ENCODE measurements at regions not wholly inside any gene's neighbourhood (a gene's known extent, or its start where the extent isn't known, plus 50 kb on each side); places are given as distances from the start of the nearest gene placed in this dataset.

- H3K9ac ChIP-seq (ENCODE audit: low read depth in 1 of 2, low read length in 2 of 2) = no peak overlapping the region
- no peaks in the 10 kb centered on the region for H3K4me1 ChIP-seq (ENCODE audit: control insufficient read depth in 1 of 2, insufficient read depth in 2 of 2, low read length in 2 of 2)
- H3K4me3 ChIP-seq (ENCODE audit: low read depth in 1 of 2, low read length in 2 of 2) = no peak overlapping the region
- H3K9me3 ChIP-seq (ENCODE audit: control insufficient read depth in 1 of 2, low read length in 2 of 2) = no peaks in the 10 kb centered on the region
- H3K27me3 ChIP-seq (ENCODE audit: control insufficient read depth in 1 of 2, insufficient read depth in 2 of 2, low read length in 2 of 2) = peaks cover 0 to 5% of the 10 kb centered on the region in 2 donors
- no peak overlapping the region for H3K27ac ChIP-seq (ENCODE audit: low read depth, low read length)
- H3K36me3 ChIP-seq (ENCODE audit: control insufficient read depth in 1 of 2, insufficient read depth in 2 of 2, low read length in 2 of 2) = no peaks in the 10 kb centered on the region
Measured at GRCh38 chr18:76205906-76206305, 289.1 kb downstream of the ZNF516 start.

GRCh38 chr18:76203552-76203951 is 291.5 kb downstream of the ZNF516 start:
- Histone ChIP-seq H3K27ac (ENCODE audit: low read depth, low read length) (no peak overlapping the region), H3K36me3 (ENCODE audit: control insufficient read depth in 1 of 2, insufficient read depth in 2 of 2, low read length in 2 of 2) (no peaks in the 10 kb centered on the region), H3K4me1 (ENCODE audit: control insufficient read depth in 1 of 2, insufficient read depth in 2 of 2, low read length in 2 of 2) (no peaks in the 10 kb centered on the region)

GRCh38 chr18:76202322-76202721 is 292.7 kb downstream of the ZNF516 start:
- Histone ChIP-seq H3K36me3 (ENCODE audit: control insufficient read depth in 1 of 2, insufficient read depth in 2 of 2, low read length in 2 of 2) (no peaks in the 10 kb centered on the region), H3K9ac (ENCODE audit: low read depth in 1 of 2, low read length in 2 of 2) (no peak overlapping the region), H3K9me3 (ENCODE audit: control insufficient read depth in 1 of 2, low read length in 2 of 2) (no peaks in the 10 kb centered on the region), H3K27me3 (ENCODE audit: control insufficient read depth in 1 of 2, insufficient read depth in 2 of 2, low read length in 2 of 2) (no peaks in the 10 kb centered on the region), H3K4me3 (ENCODE audit: low read depth in 1 of 2, low read length in 2 of 2) (no peak overlapping the region), H3K27ac (ENCODE audit: low read depth, low read length) (no peak overlapping the region), H3K4me1 (ENCODE audit: control insufficient read depth in 1 of 2, insufficient read depth in 2 of 2, low read length in 2 of 2) (no peaks in the 10 kb centered on the region)

More at GRCh38 chr18:76203552-76203951, 291.5 kb downstream of the ZNF516 start:
- H3K4me3 ChIP-seq (ENCODE audit: low read depth in 1 of 2, low read length in 2 of 2) = no peak overlapping the region
- H3K9me3 ChIP-seq (ENCODE audit: control insufficient read depth in 1 of 2, low read length in 2 of 2) = no peaks in the 10 kb centered on the region
- H3K9ac ChIP-seq (ENCODE audit: low read depth in 1 of 2, low read length in 2 of 2) = no peak overlapping the region
- H3K27me3 ChIP-seq (ENCODE audit: control insufficient read depth in 1 of 2, insufficient read depth in 2 of 2, low read length in 2 of 2) = peaks cover 0 to 4% of the 10 kb centered on the region in 2 donors

GRCh38 chr18:76195601-76196000 is 299.4 kb downstream of the ZNF516 start:
- Histone ChIP-seq H3K9ac (ENCODE audit: low read depth in 1 of 2, low read length in 2 of 2) (no peak overlapping the region), H3K36me3 (ENCODE audit: control insufficient read depth in 1 of 2, insufficient read depth in 2 of 2, low read length in 2 of 2) (no peaks in the 10 kb centered on the region), H3K27ac (ENCODE audit: low read depth, low read length) (no peak overlapping the region), H3K4me3 (ENCODE audit: low read depth in 1 of 2, low read length in 2 of 2) (no peak overlapping the region), H3K9me3 (ENCODE audit: control insufficient read depth in 1 of 2, low read length in 2 of 2) (no peaks in the 10 kb centered on the region), H3K27me3 (ENCODE audit: control insufficient read depth in 1 of 2, insufficient read depth in 2 of 2, low read length in 2 of 2) (no peaks in the 10 kb centered on the region), H3K4me1 (ENCODE audit: control insufficient read depth in 1 of 2, insufficient read depth in 2 of 2, low read length in 2 of 2) (no peaks in the 10 kb centered on the region)

GRCh38 chr18:76188097-76188496 is 306.9 kb downstream of the ZNF516 start:
- Histone ChIP-seq H3K27ac (ENCODE audit: low read depth, low read length) (no peak overlapping the region), H3K9me3 (ENCODE audit: control insufficient read depth in 1 of 2, low read length in 2 of 2) (no peaks in the 10 kb centered on the region), H3K9ac (ENCODE audit: low read depth in 1 of 2, low read length in 2 of 2) (no peak overlapping the region), H3K36me3 (ENCODE audit: control insufficient read depth in 1 of 2, insufficient read depth in 2 of 2, low read length in 2 of 2) (no peaks in the 10 kb centered on the region), H3K27me3 (ENCODE audit: control insufficient read depth in 1 of 2, insufficient read depth in 2 of 2, low read length in 2 of 2) (no peaks in the 10 kb centered on the region), H3K4me1 (ENCODE audit: control insufficient read depth in 1 of 2, insufficient read depth in 2 of 2, low read length in 2 of 2) (no peaks in the 10 kb centered on the region), H3K4me3 (ENCODE audit: low read depth in 1 of 2, low read length in 2 of 2) (no peak overlapping the region)

GRCh38 chr18:76179257-76179656 is 315.8 kb downstream of the ZNF516 start:
- Histone ChIP-seq H3K27me3 (ENCODE audit: control insufficient read depth in 1 of 2, insufficient read depth in 2 of 2, low read length in 2 of 2) (no peaks in the 10 kb centered on the region), H3K9me3 (ENCODE audit: control insufficient read depth in 1 of 2, low read length in 2 of 2) (no peaks in the 10 kb centered on the region), H3K4me1 (ENCODE audit: control insufficient read depth in 1 of 2, insufficient read depth in 2 of 2, low read length in 2 of 2) (no peaks in the 10 kb centered on the region), H3K9ac (ENCODE audit: low read depth in 1 of 2, low read length in 2 of 2) (no peak overlapping the region), H3K36me3 (ENCODE audit: control insufficient read depth in 1 of 2, insufficient read depth in 2 of 2, low read length in 2 of 2) (no peaks in the 10 kb centered on the region), H3K27ac (ENCODE audit: low read depth, low read length) (no peak overlapping the region), H3K4me3 (ENCODE audit: low read depth in 1 of 2, low read length in 2 of 2) (no peak overlapping the region)

GRCh38 chr18:76177160-76177559 is 317.9 kb downstream of the ZNF516 start:
- Histone ChIP-seq H3K36me3 (ENCODE audit: control insufficient read depth in 1 of 2, insufficient read depth in 2 of 2, low read length in 2 of 2) (no peaks in the 10 kb centered on the region), H3K4me1 (ENCODE audit: control insufficient read depth in 1 of 2, insufficient read depth in 2 of 2, low read length in 2 of 2) (no peaks in the 10 kb centered on the region), H3K9me3 (ENCODE audit: control insufficient read depth in 1 of 2, low read length in 2 of 2) (no peaks in the 10 kb centered on the region), H3K27me3 (ENCODE audit: control insufficient read depth in 1 of 2, insufficient read depth in 2 of 2, low read length in 2 of 2) (no peaks in the 10 kb centered on the region), H3K9ac (ENCODE audit: low read depth in 1 of 2, low read length in 2 of 2) (no peak overlapping the region), H3K4me3 (ENCODE audit: low read depth in 1 of 2, low read length in 2 of 2) (no peak overlapping the region), H3K27ac (ENCODE audit: low read depth, low read length) (no peak overlapping the region)

- H3K9me3 ChIP-seq (ENCODE audit: control insufficient read depth in 1 of 2, low read length in 2 of 2) = no peaks in the 10 kb centered on the region
- H3K36me3 ChIP-seq (ENCODE audit: control insufficient read depth in 1 of 2, insufficient read depth in 2 of 2, low read length in 2 of 2) = no peaks in the 10 kb centered on the region
- no peaks in the 10 kb centered on the region for H3K27me3 ChIP-seq (ENCODE audit: control insufficient read depth in 1 of 2, insufficient read depth in 2 of 2, low read length in 2 of 2)
- no peak overlapping the region for H3K27ac ChIP-seq (ENCODE audit: low read depth, low read length)
- H3K4me1 ChIP-seq (ENCODE audit: control insufficient read depth in 1 of 2, insufficient read depth in 2 of 2, low read length in 2 of 2) = no peaks in the 10 kb centered on the region
- H3K4me3 ChIP-seq (ENCODE audit: low read depth in 1 of 2, low read length in 2 of 2) = no peak overlapping the region
- H3K9ac ChIP-seq (ENCODE audit: low read depth in 1 of 2, low read length in 2 of 2) = no peak overlapping the region
Measured at GRCh38 chr18:76174451-76174850, 320.6 kb downstream of the ZNF516 start.

- no peak overlapping the region for H3K27ac ChIP-seq (ENCODE audit: low read depth, low read length)
- no peak overlapping the region for H3K4me3 ChIP-seq (ENCODE audit: low read depth in 1 of 2, low read length in 2 of 2)
- no peaks in the 10 kb centered on the region for H3K4me1 ChIP-seq (ENCODE audit: control insufficient read depth in 1 of 2, insufficient read depth in 2 of 2, low read length in 2 of 2)
- H3K9ac ChIP-seq (ENCODE audit: low read depth in 1 of 2, low read length in 2 of 2) = no peak overlapping the region
- no peaks in the 10 kb centered on the region for H3K9me3 ChIP-seq (ENCODE audit: control insufficient read depth in 1 of 2, low read length in 2 of 2)
- H3K27me3 ChIP-seq (ENCODE audit: control insufficient read depth in 1 of 2, insufficient read depth in 2 of 2, low read length in 2 of 2) = no peaks in the 10 kb centered on the region
- H3K36me3 ChIP-seq (ENCODE audit: control insufficient read depth in 1 of 2, insufficient read depth in 2 of 2, low read length in 2 of 2) = no peaks in the 10 kb centered on the region
Measured at GRCh38 chr18:76169733-76170132, 325.3 kb downstream of the ZNF516 start.

- H3K4me3 ChIP-seq (ENCODE audit: low read depth in 1 of 2, low read length in 2 of 2) = no peak overlapping the region
- no peaks in the 10 kb centered on the region for H3K9me3 ChIP-seq (ENCODE audit: control insufficient read depth in 1 of 2, low read length in 2 of 2)
- no peaks in the 10 kb centered on the region for H3K27me3 ChIP-seq (ENCODE audit: control insufficient read depth in 1 of 2, insufficient read depth in 2 of 2, low read length in 2 of 2)
- no peaks in the 10 kb centered on the region for H3K4me1 ChIP-seq (ENCODE audit: control insufficient read depth in 1 of 2, insufficient read depth in 2 of 2, low read length in 2 of 2)
- H3K27ac ChIP-seq (ENCODE audit: low read depth, low read length) = no peak overlapping the region
- H3K36me3 ChIP-seq (ENCODE audit: control insufficient read depth in 1 of 2, insufficient read depth in 2 of 2, low read length in 2 of 2) = no peaks in the 10 kb centered on the region
- no peak overlapping the region for H3K9ac ChIP-seq (ENCODE audit: low read depth in 1 of 2, low read length in 2 of 2)
Measured at GRCh38 chr18:76167845-76168621, 327.0 kb downstream of the ZNF516 start.
